ENCODE measurements at regions not wholly inside any gene's neighbourhood (a gene's known extent, or its start where the extent isn't known, plus 50 kb on each side); places are given as distances from the start of the nearest gene placed in this dataset.
"Not testable (repeated sequence)": the region's sequence is repeated elsewhere in the genome, so short reads cannot be mapped to it uniquely, and the experiment has no call there.

DNA sequence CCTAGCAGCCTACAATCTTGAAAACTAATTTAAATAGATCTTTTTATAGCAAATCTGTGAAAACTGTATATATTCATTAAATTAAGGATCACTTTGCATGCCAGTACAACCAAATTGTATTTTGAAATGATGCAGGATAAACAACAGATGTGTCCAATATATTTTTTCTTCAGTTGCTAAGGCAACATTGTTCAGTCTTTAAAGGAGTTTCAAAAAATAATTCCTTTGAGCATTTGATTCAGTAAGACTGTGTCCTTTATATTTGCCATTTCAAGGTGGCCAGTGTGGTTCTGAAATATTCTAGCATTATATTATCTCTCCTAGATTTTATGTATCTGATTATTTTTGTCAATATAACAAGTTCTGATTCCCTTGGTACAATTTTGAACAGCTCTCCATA, 254.7 kb downstream of the PLOD2 start:
- ATAC-seq (no peak), DNase-seq (no peak)
- Mint-ChIP-seq H3K4me1 (ENCODE audit: low read depth) (no peaks in the 10 kb centered on the region), H3K4me3 (no peak overlapping the region), H3K27me3 (ENCODE audit: low read depth) (no peaks in the 10 kb centered on the region), H3K27ac (no peak overlapping the region), H3K9me3 (ENCODE audit: insufficient read depth) (no peaks in the 10 kb centered on the region), H3K36me3 (ENCODE audit: low read depth) (no peaks in the 10 kb centered on the region)
- ChIA-PET CTCF (no interaction called here), POLR2A (no interaction called here)

DNA sequence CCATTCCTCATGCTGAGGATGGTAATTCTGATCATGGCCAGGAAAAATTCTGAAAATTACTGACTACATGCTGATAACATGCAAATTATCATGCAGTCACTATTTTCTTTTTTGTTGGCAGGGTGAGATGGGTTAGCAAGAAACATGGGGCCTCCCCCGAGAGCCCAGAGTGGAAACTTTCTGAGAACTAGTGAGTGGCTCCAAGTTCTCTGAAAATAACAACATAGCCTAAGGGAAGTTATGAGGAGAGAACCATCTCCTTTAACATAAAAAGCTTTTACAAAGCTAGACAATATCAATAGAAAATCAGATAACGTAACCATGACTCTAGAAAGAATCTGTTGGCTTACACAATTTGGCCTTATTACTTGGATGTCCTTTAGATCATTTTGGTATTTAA, 254.2 kb downstream of the PLOD2 start:
- H3K4me3 Mint-ChIP-seq, result no peak overlapping the region
- ChIA-PET POLR2A (no interaction called here), CTCF (no interaction called here)
- ATAC-seq, result no peak
- no peaks in the 10 kb centered on the region for H3K36me3 Mint-ChIP-seq (ENCODE audit: low read depth)
- no peak for DNase-seq
- H3K27ac Mint-ChIP-seq, result no peak overlapping the region
- H3K27me3 Mint-ChIP-seq (ENCODE audit: low read depth), result no peaks in the 10 kb centered on the region
- H3K4me1 Mint-ChIP-seq (ENCODE audit: low read depth), result no peaks in the 10 kb centered on the region
- H3K9me3 Mint-ChIP-seq (ENCODE audit: insufficient read depth), result no peaks in the 10 kb centered on the region

DNA sequence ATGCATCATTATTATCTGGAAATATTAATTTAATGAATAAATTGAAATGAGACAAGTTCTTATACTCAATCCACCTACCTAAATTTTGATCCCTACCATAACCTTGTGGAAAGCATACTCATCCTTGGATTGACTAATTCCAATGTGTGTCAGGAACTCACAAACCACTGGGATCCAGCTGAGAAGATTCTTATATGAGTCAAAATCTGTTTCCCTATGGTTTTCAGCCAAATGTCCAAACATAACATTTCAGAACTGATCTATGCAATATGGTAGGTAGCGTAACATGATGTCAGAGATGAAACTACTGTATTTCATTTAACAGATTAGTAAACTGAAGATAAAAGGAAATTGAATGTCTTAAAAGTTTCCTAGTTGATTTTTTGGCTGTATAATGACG, 250.0 kb downstream of the PLOD2 start:
- Mint-ChIP-seq H3K36me3 (ENCODE audit: low read depth) (no peaks in the 10 kb centered on the region), H3K4me3 (no peak overlapping the region), H3K9me3 (ENCODE audit: insufficient read depth) (no peaks in the 10 kb centered on the region), H3K27me3 (ENCODE audit: low read depth) (no peaks in the 10 kb centered on the region), H3K27ac (no peak overlapping the region), H3K4me1 (ENCODE audit: low read depth) (no peaks in the 10 kb centered on the region)
- no peak for DNase-seq
- ChIA-PET POLR2A (no interaction called here), CTCF (no interaction called here)
- no peak for ATAC-seq

DNA sequence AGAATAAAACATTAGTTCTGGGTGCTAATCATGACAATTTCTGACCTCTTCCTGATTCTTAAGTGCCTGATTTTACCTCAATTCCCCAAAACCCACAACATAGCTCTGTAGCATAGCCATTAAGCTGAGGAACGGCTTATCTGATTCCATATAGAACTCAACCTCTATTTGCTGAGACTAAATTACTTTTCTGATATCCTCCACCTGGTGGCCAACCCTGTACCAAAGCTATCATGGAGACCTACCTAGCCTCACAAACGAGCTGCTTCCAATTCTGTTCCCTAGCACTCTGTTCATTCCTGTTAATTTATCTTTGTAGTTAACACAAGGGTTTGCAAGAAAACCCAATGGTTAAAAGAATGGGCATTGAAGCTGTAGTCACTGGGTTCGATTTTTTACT, 245.2 kb downstream of the PLOD2 start:
- Mint-ChIP-seq H3K36me3 (ENCODE audit: low read depth) (no peaks in the 10 kb centered on the region), H3K27ac (no peak overlapping the region), H3K4me1 (ENCODE audit: low read depth) (no peaks in the 10 kb centered on the region), H3K27me3 (ENCODE audit: low read depth) (no peaks in the 10 kb centered on the region), H3K9me3 (ENCODE audit: insufficient read depth) (peaks cover 4% of the 10 kb centered on the region), H3K4me3 (no peak overlapping the region)
- no peak for ATAC-seq
- no peak for DNase-seq
- ChIA-PET POLR2A (no interaction called here), CTCF (no interaction called here)

GRCh38 chr3:145927736-145928135, 233.2 kb downstream of the PLOD2 start:
- H3K9me3 Mint-ChIP-seq (ENCODE audit: insufficient read depth); H3K27ac Mint-ChIP-seq; DNase-seq; CTCF ChIA-PET; H3K27me3 Mint-ChIP-seq (ENCODE audit: low read depth); H3K4me1 Mint-ChIP-seq (ENCODE audit: low read depth); H3K4me3 Mint-ChIP-seq; H3K36me3 Mint-ChIP-seq (ENCODE audit: low read depth); POLR2A ChIA-PET; ATAC-seq: not testable (repeated sequence)

- CTCF ChIA-PET, result no interaction called here
- Mint-ChIP-seq H3K4me3 (no peak overlapping the region), H3K27ac (no peak overlapping the region), H3K4me1 (ENCODE audit: low read depth) (no peaks in the 10 kb centered on the region), H3K9me3 (ENCODE audit: insufficient read depth) (no peaks in the 10 kb centered on the region), H3K36me3 (ENCODE audit: low read depth) (no peaks in the 10 kb centered on the region), H3K27me3 (ENCODE audit: low read depth) (no peaks in the 10 kb centered on the region)
- POLR2A ChIA-PET, result no interaction called here
- no peak for ATAC-seq
- no peak for DNase-seq
Observed at GRCh38 chr3:145936971-145937370, 224.0 kb downstream of the PLOD2 start.

GRCh38 chr3:145939431-145939830, 221.6 kb downstream of the PLOD2 start:
- CTCF ChIA-PET, result no interaction called here
- H3K27ac Mint-ChIP-seq, result no peak overlapping the region

GRCh38 chr3:145942052-145942451, 218.9 kb downstream of the PLOD2 start:
- no peak overlapping the region for H3K4me3 Mint-ChIP-seq
- H3K27ac Mint-ChIP-seq, result no peak overlapping the region
- ChIA-PET POLR2A (no interaction called here), CTCF (no interaction called here)
- no peaks in the 10 kb centered on the region for H3K9me3 Mint-ChIP-seq (ENCODE audit: insufficient read depth)
- ATAC-seq, result no peak
- no peaks in the 10 kb centered on the region for H3K27me3 Mint-ChIP-seq (ENCODE audit: low read depth)
- H3K36me3 Mint-ChIP-seq (ENCODE audit: low read depth), result no peaks in the 10 kb centered on the region
- no peaks in the 10 kb centered on the region for H3K4me1 Mint-ChIP-seq (ENCODE audit: low read depth)
- DNase-seq, result no peak

More at GRCh38 chr3:145939431-145939830, 221.6 kb downstream of the PLOD2 start:
- POLR2A ChIA-PET, result no interaction called here
- Mint-ChIP-seq H3K4me1 (ENCODE audit: low read depth) (no peaks in the 10 kb centered on the region), H3K4me3 (no peak overlapping the region), H3K9me3 (ENCODE audit: insufficient read depth) (no peaks in the 10 kb centered on the region), H3K36me3 (ENCODE audit: low read depth) (no peaks in the 10 kb centered on the region), H3K27me3 (ENCODE audit: low read depth) (no peaks in the 10 kb centered on the region)
- DNase-seq (no peak), ATAC-seq (no peak)

- no peaks in the 10 kb centered on the region for H3K36me3 Mint-ChIP-seq (ENCODE audit: low read depth)
- DNase-seq (no peak), ATAC-seq (no peak)
- no peak overlapping the region for H3K27ac Mint-ChIP-seq
- POLR2A ChIA-PET, result no interaction called here
- H3K4me3 Mint-ChIP-seq, result no peak overlapping the region
- CTCF ChIA-PET, result no interaction called here
- no peaks in the 10 kb centered on the region for H3K9me3 Mint-ChIP-seq (ENCODE audit: insufficient read depth)
- no peaks in the 10 kb centered on the region for H3K4me1 Mint-ChIP-seq (ENCODE audit: low read depth)
- no peaks in the 10 kb centered on the region for H3K27me3 Mint-ChIP-seq (ENCODE audit: low read depth)
Observed at GRCh38 chr3:145943952-145944351, 217.0 kb downstream of the PLOD2 start.

GRCh38 chr3:145951441-145951840, 209.5 kb downstream of the PLOD2 start:
- ATAC-seq (no peak), DNase-seq (no peak)
- Mint-ChIP-seq H3K36me3 (ENCODE audit: low read depth) (no peaks in the 10 kb centered on the region), H3K4me3 (no peak overlapping the region), H3K27ac (no peak overlapping the region), H3K27me3 (ENCODE audit: low read depth) (no peaks in the 10 kb centered on the region), H3K9me3 (ENCODE audit: insufficient read depth) (no peaks in the 10 kb centered on the region), H3K4me1 (ENCODE audit: low read depth) (no peaks in the 10 kb centered on the region)
- ChIA-PET CTCF (no interaction called here), POLR2A (no interaction called here)

DNA sequence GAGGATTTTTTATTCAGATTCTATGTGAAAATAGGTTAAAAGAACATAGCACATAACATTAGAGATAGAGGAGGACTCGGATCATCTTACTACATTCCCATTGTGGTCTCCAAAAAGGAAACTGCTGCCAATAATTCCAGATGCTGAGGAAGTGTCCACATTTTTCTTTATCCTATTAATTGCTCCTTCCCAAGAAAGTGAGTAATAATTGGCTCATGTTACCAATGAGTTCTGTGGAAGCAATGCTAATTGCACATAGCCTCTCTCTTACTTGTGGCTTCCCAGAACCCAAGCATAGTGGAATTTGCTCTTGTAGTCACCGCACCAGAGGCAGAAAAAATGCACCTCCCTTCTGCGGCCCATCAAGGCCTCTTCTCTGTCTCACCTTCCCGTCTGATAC, 208.4 kb downstream of the PLOD2 start:
- Mint-ChIP-seq H3K4me3 (no peak overlapping the region), H3K36me3 (ENCODE audit: low read depth) (no peaks in the 10 kb centered on the region), H3K9me3 (ENCODE audit: insufficient read depth) (no peaks in the 10 kb centered on the region), H3K27ac (no peak overlapping the region), H3K4me1 (ENCODE audit: low read depth) (no peaks in the 10 kb centered on the region), H3K27me3 (ENCODE audit: low read depth) (no peaks in the 10 kb centered on the region)
- ATAC-seq, result no peak
- ChIA-PET CTCF (no interaction called here), POLR2A (no interaction called here)
- no peak for DNase-seq

- ATAC-seq (no peak), DNase-seq (no peak)
- no peaks in the 10 kb centered on the region for H3K9me3 Mint-ChIP-seq (ENCODE audit: insufficient read depth)
- no peaks in the 10 kb centered on the region for H3K36me3 Mint-ChIP-seq (ENCODE audit: low read depth)
- CTCF ChIA-PET, result no interaction called here
- POLR2A ChIA-PET, result no interaction called here
- no peaks in the 10 kb centered on the region for H3K4me1 Mint-ChIP-seq (ENCODE audit: low read depth)
- H3K4me3 Mint-ChIP-seq, result no peak overlapping the region
- H3K27me3 Mint-ChIP-seq (ENCODE audit: low read depth), result no peaks in the 10 kb centered on the region
- H3K27ac Mint-ChIP-seq, result no peak overlapping the region
Observed at GRCh38 chr3:145953316-145953715, 207.7 kb downstream of the PLOD2 start.

DNA sequence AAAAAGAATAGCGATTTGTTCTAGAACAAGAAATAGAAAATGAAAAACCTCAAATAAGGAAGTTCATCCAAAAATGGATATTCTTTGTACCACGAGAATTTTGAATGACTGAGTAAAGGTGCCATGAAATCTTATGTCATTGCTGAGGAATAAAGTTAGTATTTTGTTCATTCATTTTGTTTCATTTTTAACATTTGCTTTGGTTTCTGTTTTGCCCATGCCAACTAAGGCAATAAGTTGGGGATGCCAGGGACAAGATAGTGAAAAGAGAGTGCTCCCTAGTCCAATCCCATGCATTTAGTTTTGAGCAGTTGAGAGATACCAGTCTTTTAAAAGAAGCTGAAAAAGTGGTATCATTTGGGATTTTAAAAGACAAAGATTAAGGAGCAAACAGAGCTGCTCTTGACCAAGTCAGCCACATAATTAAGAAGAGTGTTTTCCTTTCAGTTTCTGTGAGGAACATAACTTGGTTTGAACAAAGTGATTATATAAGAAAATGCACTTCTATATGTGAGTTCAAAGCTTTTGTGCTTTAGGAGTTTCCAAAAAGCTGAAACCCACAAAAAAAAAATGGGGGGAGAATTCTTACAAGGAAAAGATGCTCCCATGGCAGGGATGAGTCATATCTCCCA, 201.4 kb downstream of the PLOD2 start:
- ChIA-PET CTCF (no interaction called here), POLR2A (no interaction called here)
- DNase-seq, result no peak
- no peaks in the 10 kb centered on the region for H3K9me3 Mint-ChIP-seq (ENCODE audit: insufficient read depth)
- H3K4me1 Mint-ChIP-seq (ENCODE audit: low read depth), result no peaks in the 10 kb centered on the region
- no peaks in the 10 kb centered on the region for H3K36me3 Mint-ChIP-seq (ENCODE audit: low read depth)
- no peak for ATAC-seq
- H3K27ac Mint-ChIP-seq, result no peak overlapping the region
- H3K27me3 Mint-ChIP-seq (ENCODE audit: low read depth), result no peaks in the 10 kb centered on the region
- no peak overlapping the region for H3K4me3 Mint-ChIP-seq
